A549 (cell line): ENCODE measurements at regions not wholly inside any gene's neighbourhood (a gene's known extent, or its start where the extent isn't known, plus 50 kb on each side); places are given as distances from the start of the nearest gene placed in this dataset.

Experiments
- ATAC-seq, 2 experiments: fragments of 200-7000 bp in 1 of 2; fragments of >200 bp in 1 of 2; cut with Nextera tagmentation in 1 of 2; cut with Tn5 transposase in 1 of 2; 3 replicates each; pipeline versions ENCODE4 v1.8.0 to v1.9.1; 2018 to 2020; ENCODE audit warnings: mild to moderate bottlenecking in 1 of 2, moderate library complexity in 1 of 2
- CTCF ChIA-PET: fragments of 300-600 bp; sonication (Branson Sonifier 250); formaldehyde crosslinking; extraction: SDS; loops from one replicate; lab custom pipeline; 2021; ENCODE audit warnings: antibody characterized with exemption, inconsistent platforms; lab: Yijun Ruan, JAX
- POLR2A ChIA-PET: fragments of 350-600 bp; formaldehyde crosslinking; extraction: SDS; loops from one replicate; lab custom pipeline; 2021; ENCODE audit warnings: antibody characterized with exemption, inconsistent platforms; lab: Yijun Ruan, JAX
- DNase-seq, 2 experiments: peaks; one replicate each; pipeline versions ENCODE4 v3.0.0 to v3.0.0-alpha.2; 2011 to 2016; ENCODE audit warnings: low read depth in 1 of 2, low spot score in 1 of 2
- FAIRE-seq: peaks from 2 replicates; lab custom pipeline; 2011; peaks lifted over from hg19 to GRCh38; lab: Jason Lieb, UNC
- H3K27ac ChIP-seq, 2 experiments: fragments of >200 bp; sonication (Bioruptor Twin); formaldehyde crosslinking; 3 replicates each; pipeline ENCODE4 v1.5.1; 2016 to 2017
- H3K4me1 ChIP-seq: fragments of >200 bp; sonication (Bioruptor Twin); formaldehyde crosslinking; 3 replicates; pipeline ENCODE4 v1.6.1; 2016
- H3K4me2 ChIP-seq: fragments of >200 bp; sonication (Bioruptor Twin); formaldehyde crosslinking; 3 replicates; pipeline ENCODE4 v1.6.1; 2016
- H3K4me3 ChIP-seq: fragments of >200 bp; sonication (Bioruptor Twin); formaldehyde crosslinking; 3 replicates; pipeline ENCODE4 v1.5.1; 2016
- H3K9me3 ChIP-seq: fragments of >200 bp; sonication (Bioruptor Twin); formaldehyde crosslinking; 3 replicates; pipeline ENCODE4 v1.6.1; 2016
- CHD2 ChIP-seq: fragments of 150-350 bp; IDR thresholded peaks from 2 replicates; pipeline ENCODE4 v1.6.1; 2014; ENCODE audit warnings: low read length; ENCODE audit not compliant: partially characterized antibody
- CHD4 ChIP-seq: fragments of 200-600 bp; sonication (generic); IDR thresholded peaks from 2 replicates; pipeline ENCODE4 v1.6.1; 2016; ENCODE audit warnings: antibody characterized with exemption, mild to moderate bottlenecking, borderline replicate concordance
- HEYL ChIP-seq: fragments of 250-450 bp; sonication (Bioruptor Pico); IDR thresholded peaks from 2 replicates; pipeline ENCODE4 v1.8.0; 2021; ENCODE audit warnings: mild to moderate bottlenecking, moderate library complexity
- MAFK ChIP-seq: fragments of 450-650 bp; IDR thresholded peaks from 2 replicates; pipeline ENCODE4 v1.6.1; 2014; ENCODE audit not compliant: partially characterized antibody
- MYC ChIP-seq: IDR thresholded peaks from 2 replicates; pipeline ENCODE4 v1.6.1; 2012; ENCODE audit warnings: mild to moderate bottlenecking, inconsistent platforms, low read length, improper control_type of control experiment, borderline replicate concordance
- NPAS2 ChIP-seq: fragments of 250-450 bp; sonication (Bioruptor Pico); IDR thresholded peaks from 2 replicates; pipeline ENCODE4 v1.8.0; 2022; ENCODE audit warnings: mild to moderate bottlenecking, moderate library complexity, borderline replicate concordance
- NR3C1 ChIP-seq: fragments of >200 bp; sonication (Bioruptor Twin); formaldehyde crosslinking; IDR thresholded peaks from 3 replicates; pipeline ENCODE4 v1.6.1; 2017
- TFCP2L1 ChIP-seq: fragments of 250-450 bp; sonication (Bioruptor Pico); IDR thresholded peaks from 2 replicates; pipeline ENCODE4 v1.5.0; 2021; ENCODE audit warnings: mild to moderate bottlenecking
- WGBS: methylation state at CpG from one replicate; pipeline ENCODE4 v1.1.6; 2017; ENCODE audit errors: missing lambda C conversion rate; 5-methylcytosine and 5-hydroxymethylcytosine counted together
- TF ChIP-seq, protein P1 (sequence below): IDR thresholded peaks from 2 replicates; pipeline ENCODE4 v1.6.1; 2012; ENCODE audit warnings: low read depth, borderline replicate concordance
- TF ChIP-seq, protein P2 (sequence below): fragments of 250-450 bp; sonication (Bioruptor Pico); IDR thresholded peaks from 2 replicates; pipeline ENCODE4 v1.5.0; 2021; ENCODE audit warnings: mild to moderate bottlenecking, moderate library complexity, borderline replicate concordance
- TF ChIP-seq, protein P3 (sequence below): IDR thresholded peaks from 2 replicates; pipeline ENCODE4 v1.6.1; 2012

DNA sequence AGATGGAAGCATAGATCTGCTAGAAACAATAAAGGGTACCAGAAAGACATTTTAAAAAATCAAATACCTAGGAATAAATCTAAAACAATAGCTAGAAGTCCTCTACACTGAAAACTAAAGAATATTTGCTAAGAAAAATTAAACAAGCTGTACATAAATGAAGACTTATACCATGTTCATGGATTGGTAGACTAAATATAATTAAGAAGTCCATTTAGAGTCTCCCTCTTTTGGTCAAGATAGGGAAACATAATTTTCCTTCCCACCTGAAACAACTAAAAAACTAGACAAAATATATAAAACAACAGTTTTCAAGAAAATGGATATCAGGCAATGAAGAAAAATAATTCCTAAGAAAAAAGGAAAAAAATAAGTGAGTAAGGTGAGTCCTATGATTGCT is 120.0 kb upstream of the TAB2 start:
- ATAC-seq (no peak), FAIRE-seq (no peak), DNase-seq (no peak)
- Histone ChIP-seq H3K4me1 (no peaks in the 10 kb centered on the region), H3K9me3 (no peaks in the 10 kb centered on the region), H3K4me2 (no peak overlapping the region), H3K27ac (no peak overlapping the region), H3K4me3 (no peak overlapping the region)
- ChIA-PET POLR2A (no interaction called here), CTCF (no interaction called here)
- TF ChIP-seq, protein P1, sequence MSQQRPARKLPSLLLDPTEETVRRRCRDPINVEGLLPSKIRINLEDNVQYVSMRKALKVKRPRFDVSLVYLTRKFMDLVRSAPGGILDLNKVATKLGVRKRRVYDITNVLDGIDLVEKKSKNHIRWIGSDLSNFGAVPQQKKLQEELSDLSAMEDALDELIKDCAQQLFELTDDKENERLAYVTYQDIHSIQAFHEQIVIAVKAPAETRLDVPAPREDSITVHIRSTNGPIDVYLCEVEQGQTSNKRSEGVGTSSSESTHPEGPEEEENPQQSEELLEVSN = no peak
- TF ChIP-seq CHD2 (no peak), NPAS2 (no peak), NR3C1 (no peak)
- TF ChIP-seq, protein P2, sequence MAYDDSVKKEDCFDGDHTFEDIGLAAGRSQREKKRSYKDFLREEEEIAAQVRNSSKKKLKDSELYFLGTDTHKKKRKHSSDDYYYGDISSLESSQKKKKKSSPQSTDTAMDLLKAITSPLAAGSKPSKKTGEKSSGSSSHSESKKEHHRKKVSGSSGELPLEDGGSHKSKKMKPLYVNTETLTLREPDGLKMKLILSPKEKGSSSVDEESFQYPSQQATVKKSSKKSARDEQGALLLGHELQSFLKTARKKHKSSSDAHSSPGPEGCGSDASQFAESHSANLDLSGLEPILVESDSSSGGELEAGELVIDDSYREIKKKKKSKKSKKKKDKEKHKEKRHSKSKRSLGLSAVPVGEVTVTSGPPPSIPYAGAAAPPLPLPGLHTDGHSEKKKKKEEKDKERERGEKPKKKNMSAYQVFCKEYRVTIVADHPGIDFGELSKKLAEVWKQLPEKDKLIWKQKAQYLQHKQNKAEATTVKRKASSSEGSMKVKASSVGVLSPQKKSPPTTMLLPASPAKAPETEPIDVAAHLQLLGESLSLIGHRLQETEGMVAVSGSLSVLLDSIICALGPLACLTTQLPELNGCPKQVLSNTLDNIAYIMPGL = no peak

DNA sequence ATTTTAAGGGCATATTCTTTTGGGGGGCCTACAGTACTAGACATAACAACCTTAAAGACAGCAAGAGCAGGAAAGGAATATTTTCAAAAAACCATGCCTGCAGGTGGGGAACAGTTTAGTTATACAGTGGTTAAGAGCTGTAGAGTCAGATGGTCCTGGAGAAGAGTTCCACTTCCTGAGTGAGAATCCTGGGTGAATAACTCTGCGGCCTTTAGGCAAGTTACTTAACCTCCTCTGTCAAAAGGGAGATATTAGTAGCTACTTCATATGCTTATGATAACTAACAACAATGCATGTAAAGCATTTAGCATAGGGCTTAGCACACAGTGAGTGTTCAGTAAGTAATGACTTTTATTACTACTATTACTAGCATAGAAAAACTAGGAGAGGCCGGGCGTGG is 119.2 kb upstream of the TAB2 start:
- ATAC-seq = no peak
- Histone ChIP-seq H3K4me2 (no peak overlapping the region), H3K27ac (no peak overlapping the region), H3K9me3 (no peaks in the 10 kb centered on the region), H3K4me1 (no peaks in the 10 kb centered on the region), H3K4me3 (no peak overlapping the region)
- FAIRE-seq = no peak
- ChIA-PET POLR2A (no interaction called here), CTCF (interaction anchor here (0.5 kb wide), 1 partner anchor 48 kb away, joined by 3 read pairs; no protein-coding TSS in a partner anchor)
- TF ChIP-seq HEYL (CRISPR knock-in tag) = no peak
- 78% methylated on average over 3 of the region's 3 CpGs for WGBS
- DNase-seq = no peak

DNA sequence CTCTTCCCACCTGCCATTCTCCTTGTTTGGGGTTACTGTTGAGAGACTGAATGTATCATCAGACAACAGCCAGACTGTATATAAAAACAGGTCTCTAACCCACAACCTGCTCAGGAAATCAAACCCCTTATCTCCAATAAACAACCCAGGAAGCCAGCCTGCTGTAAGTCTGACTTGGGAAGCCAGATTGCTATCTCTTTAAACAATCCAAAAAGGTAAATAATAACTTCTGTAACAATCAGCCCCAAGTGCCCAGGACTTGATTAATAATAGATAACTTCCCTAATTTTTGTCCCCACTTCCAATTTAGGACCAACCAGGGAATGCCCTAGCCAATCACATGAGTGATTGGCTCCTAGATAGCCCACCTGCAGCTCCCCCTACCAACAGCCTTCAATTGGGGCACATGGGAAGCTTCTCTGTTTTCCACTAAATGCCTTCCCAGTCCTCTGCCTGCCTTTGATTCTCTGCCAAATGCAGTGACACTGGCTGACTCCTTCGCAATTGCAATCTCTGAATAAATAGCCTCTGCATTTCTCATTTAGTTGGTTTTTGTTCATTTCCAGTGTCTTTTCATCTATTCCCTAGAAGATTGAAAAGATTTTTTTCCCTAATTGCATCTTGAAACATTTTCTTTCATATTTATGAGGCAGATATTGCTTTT is 117.1 kb upstream of the TAB2 start:
- WGBS = 58% methylated on average over 1 of the region's 1 CpG
- DNase-seq (no peak), ATAC-seq (no peak), FAIRE-seq (no peak)
- H3K27ac ChIP-seq = no peak overlapping the region
- H3K4me2 ChIP-seq = no peak overlapping the region
- no peak overlapping the region for H3K4me3 ChIP-seq
- ChIA-PET POLR2A (no interaction called here), CTCF (interaction anchor here (1.1 to 1.9 kb wide), 2 partner anchors 11 to 232 kb away, joined by 3 to 5 read pairs; no protein-coding TSS in a partner anchor)
- no peaks in the 10 kb centered on the region for H3K4me1 ChIP-seq
- TF ChIP-seq MYC = no peak
- H3K9me3 ChIP-seq = no peaks in the 10 kb centered on the region

DNA sequence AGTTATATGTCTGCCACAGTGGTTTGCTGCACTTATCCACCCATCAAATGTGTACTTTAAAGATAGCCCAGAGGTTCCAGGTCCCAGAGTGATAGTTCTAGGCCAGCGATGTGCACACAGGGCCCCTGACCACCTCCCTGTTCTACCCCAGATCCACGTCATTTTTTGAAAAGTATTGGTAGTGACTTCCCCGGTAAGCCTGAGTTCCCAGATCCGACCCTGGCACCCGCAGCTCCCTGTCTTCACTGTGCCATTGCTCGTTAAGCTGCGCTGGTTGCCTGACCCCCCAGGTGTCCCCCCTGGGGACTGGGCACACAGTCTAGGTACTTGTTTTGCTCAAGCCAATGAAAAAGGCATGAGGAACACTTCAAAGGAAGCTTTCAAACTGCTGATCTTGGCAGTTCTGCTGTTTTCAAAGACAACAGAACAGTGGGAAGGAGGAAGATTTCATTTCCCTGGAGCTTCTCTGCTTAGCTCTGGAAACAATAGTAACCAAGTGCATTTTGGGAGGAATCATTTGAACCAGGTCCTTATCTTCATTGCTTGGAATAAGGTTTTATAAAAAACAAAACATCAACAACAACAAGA is 116.3 kb upstream of the TAB2 start:
- no peak overlapping the region for H3K4me2 ChIP-seq
- ChIA-PET CTCF (interaction anchor here (1.9 kb wide), 1 partner anchor 231 kb away, joined by 5 read pairs; no protein-coding TSS in a partner anchor), POLR2A (no interaction called here)
- H3K4me3 ChIP-seq = no peak overlapping the region
- no peaks in the 10 kb centered on the region for H3K4me1 ChIP-seq
- FAIRE-seq (no peak), ATAC-seq (no peak), DNase-seq (no peak)
- no peak for TF ChIP-seq TFCP2L1 (CRISPR knock-in tag)
- TF ChIP-seq, protein P3, sequence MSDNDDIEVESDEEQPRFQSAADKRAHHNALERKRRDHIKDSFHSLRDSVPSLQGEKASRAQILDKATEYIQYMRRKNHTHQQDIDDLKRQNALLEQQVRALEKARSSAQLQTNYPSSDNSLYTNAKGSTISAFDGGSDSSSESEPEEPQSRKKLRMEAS = no peak
- H3K9me3 ChIP-seq = no peaks in the 10 kb centered on the region
- H3K27ac ChIP-seq = no peak overlapping the region
- WGBS = 88% methylated on average over 7 of the region's 7 CpGs

DNA sequence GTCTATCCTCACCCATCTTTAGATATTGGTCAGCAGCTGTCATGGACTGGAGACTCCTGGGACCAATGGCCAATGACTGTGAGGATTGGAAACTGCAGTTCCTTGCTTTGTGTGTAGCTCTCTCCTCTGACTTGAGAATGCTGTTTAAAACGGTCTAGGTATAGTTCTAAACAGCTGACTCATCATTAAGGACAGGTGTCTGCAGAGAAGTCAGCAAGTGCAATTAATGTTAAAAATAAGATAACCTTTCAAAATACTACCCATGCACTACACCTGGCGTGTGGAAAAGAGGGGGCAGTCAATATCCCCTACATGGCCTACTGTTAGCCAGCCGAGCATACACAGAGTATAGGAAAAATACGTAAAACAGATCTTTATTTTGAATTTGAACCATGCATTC is 115.4 kb upstream of the TAB2 start:
- POLR2A ChIA-PET = no interaction called here
- no peak overlapping the region for H3K4me3 ChIP-seq
- H3K9me3 ChIP-seq = no peaks in the 10 kb centered on the region
- no peak for ATAC-seq
- no peak for FAIRE-seq
- DNase-seq = no peak
- H3K4me2 ChIP-seq = no peak overlapping the region
- CTCF ChIA-PET = no interaction called here
- TF ChIP-seq MAFK (peak; percentile 88), CHD4 (no peak)
- 83% methylated on average over 4 of the region's 4 CpGs for WGBS
- H3K27ac ChIP-seq = no peak overlapping the region
- no peaks in the 10 kb centered on the region for H3K4me1 ChIP-seq
